Neural progenitor cell (in vitro differentiated cells): ENCODE measurements at regions not wholly inside any gene's neighbourhood (a gene's known extent, or its start where the extent isn't known, plus 50 kb on each side); places are given as distances from the start of the nearest gene placed in this dataset.

ENCODE experiments used
- EZH2 ChIP-seq: fragments of 200-600 bp; sonication (generic); IDR thresholded peaks from 2 replicates; pipeline ENCODE4 v1.6.1; 2017; ENCODE audit warnings: antibody characterized with exemption, mild to moderate bottlenecking, moderate library complexity
- TF ChIP-seq, protein P1 (sequence below): fragments of 200-600 bp; sonication (generic); IDR thresholded peaks from 2 replicates; pipeline ENCODE4 v1.5.1; 2017; ENCODE audit warnings: antibody characterized with exemption, mild to moderate bottlenecking

DNA sequence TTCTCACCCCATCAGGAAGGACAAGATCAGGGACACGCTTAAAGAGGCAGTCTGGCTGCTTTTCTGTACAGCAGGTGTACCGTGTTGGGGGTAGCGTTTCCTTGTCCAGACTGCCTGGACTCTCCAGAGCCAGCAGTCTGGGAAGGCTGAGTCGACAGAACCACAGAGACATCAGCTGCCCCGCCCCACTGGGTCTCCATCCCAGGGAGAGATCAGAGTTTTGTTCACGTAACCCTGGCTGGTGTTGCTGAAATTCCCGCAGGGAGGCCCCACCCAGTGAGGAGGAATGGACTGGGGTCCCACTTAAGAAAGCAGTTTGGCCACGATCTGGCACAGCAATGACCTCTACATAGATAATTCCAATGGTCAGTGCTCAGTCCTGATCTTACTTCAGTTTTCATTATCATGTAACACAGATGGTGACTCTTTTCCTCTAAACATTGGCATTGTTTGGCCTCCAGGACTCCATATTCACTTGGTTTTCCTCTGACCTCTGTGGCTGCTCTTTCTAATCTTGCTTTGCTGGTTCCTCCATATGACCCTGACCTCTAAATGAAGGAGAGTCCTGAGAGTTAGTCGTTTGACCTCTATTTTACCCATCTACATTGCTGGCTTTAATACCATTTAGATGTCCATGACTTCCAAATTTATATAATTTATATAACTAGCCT, 89.6 kb upstream of the LRRC55 start:
- TF ChIP-seq, protein P1, sequence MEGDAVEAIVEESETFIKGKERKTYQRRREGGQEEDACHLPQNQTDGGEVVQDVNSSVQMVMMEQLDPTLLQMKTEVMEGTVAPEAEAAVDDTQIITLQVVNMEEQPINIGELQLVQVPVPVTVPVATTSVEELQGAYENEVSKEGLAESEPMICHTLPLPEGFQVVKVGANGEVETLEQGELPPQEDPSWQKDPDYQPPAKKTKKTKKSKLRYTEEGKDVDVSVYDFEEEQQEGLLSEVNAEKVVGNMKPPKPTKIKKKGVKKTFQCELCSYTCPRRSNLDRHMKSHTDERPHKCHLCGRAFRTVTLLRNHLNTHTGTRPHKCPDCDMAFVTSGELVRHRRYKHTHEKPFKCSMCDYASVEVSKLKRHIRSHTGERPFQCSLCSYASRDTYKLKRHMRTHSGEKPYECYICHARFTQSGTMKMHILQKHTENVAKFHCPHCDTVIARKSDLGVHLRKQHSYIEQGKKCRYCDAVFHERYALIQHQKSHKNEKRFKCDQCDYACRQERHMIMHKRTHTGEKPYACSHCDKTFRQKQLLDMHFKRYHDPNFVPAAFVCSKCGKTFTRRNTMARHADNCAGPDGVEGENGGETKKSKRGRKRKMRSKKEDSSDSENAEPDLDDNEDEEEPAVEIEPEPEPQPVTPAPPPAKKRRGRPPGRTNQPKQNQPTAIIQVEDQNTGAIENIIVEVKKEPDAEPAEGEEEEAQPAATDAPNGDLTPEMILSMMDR, result no peak
- TF ChIP-seq EZH2, result no peak
